WTC11 (cell line): ENCODE measurements at regions not wholly inside any gene's neighbourhood (a gene's known extent, or its start where the extent isn't known, plus 50 kb on each side); places are given as distances from the start of the nearest gene placed in this dataset.
A peak's percentile ranks its signal among the peaks of the same experiment; 100 is the strongest.

ENCODE experiments used
- ATAC-seq: fragments of 200-7000 bp; cut with Tn5 transposase; 2 replicates; pipeline ENCODE4 v1.10.0; 2021; ENCODE audit warnings: mild to moderate bottlenecking, moderate library complexity
- CTCF ChIA-PET: fragments of 300-600 bp; sonication (Branson Sonifier 250); formaldehyde crosslinking; loops from one replicate; lab custom pipeline; 2021; ENCODE audit warnings: antibody characterized with exemption; lab: Charles Lee
- POLR2A ChIA-PET: fragments of 350-600 bp; sonication (Branson Sonifier 250); formaldehyde crosslinking; loops from one replicate; lab custom pipeline; 2021; ENCODE audit warnings: antibody characterized with exemption; lab: Charles Lee
- DNase-seq: peaks from one replicate; pipeline ENCODE4 v3.0.0; 2021; ENCODE audit warnings: low spot score
- H3K27ac Mint-ChIP-seq: 2 replicates; pipeline ENCODE4 v1.8.0; 2021; ENCODE audit warnings: mixed read lengths
- H3K27me3 Mint-ChIP-seq: 2 replicates; pipeline ENCODE4 v1.8.0; 2021; ENCODE audit warnings: low read depth, mild to moderate bottlenecking, moderate library complexity, mixed read lengths
- H3K36me3 Mint-ChIP-seq: 2 replicates; pipeline ENCODE4 v1.8.0; 2021; ENCODE audit warnings: mixed read lengths
- H3K4me1 Mint-ChIP-seq: 2 replicates; pipeline ENCODE4 v1.8.0; 2022; ENCODE audit warnings: mixed read lengths
- H3K4me3 Mint-ChIP-seq: 2 replicates; pipeline ENCODE4 v1.8.0; 2021; ENCODE audit warnings: mild to moderate bottlenecking, moderate library complexity, mixed read lengths
- H3K9me3 Mint-ChIP-seq: 2 replicates; pipeline ENCODE4 v1.8.0; 2021; ENCODE audit warnings: mixed read lengths
- ETV6 ChIP-seq: sonication (generic); formaldehyde crosslinking; IDR thresholded peaks from 2 replicates; pipeline ENCODE4 v1.8.1; 2022; ENCODE audit warnings: mild to moderate bottlenecking, missing genetic modification reagents
- FOXP1 ChIP-seq: sonication (generic); formaldehyde crosslinking; IDR thresholded peaks from 2 replicates; pipeline ENCODE4 v1.8.0; 2022; ENCODE audit warnings: missing genetic modification reagents, mild to moderate bottlenecking, moderate library complexity, borderline replicate concordance
- NFE2L1 ChIP-seq: sonication (generic); formaldehyde crosslinking; IDR thresholded peaks from 2 replicates; pipeline ENCODE4 v1.8.1; 2023; ENCODE audit warnings: missing genetic modification reagents
- NR1H2 ChIP-seq: sonication (generic); formaldehyde crosslinking; IDR thresholded peaks from 2 replicates; pipeline ENCODE4 v1.9.0; 2021; ENCODE audit warnings: mild to moderate bottlenecking, moderate library complexity, missing genetic modification reagents
- NR2C2 ChIP-seq: sonication (generic); formaldehyde crosslinking; IDR thresholded peaks from 2 replicates; pipeline ENCODE4 v1.8.0; 2022; ENCODE audit warnings: mild to moderate bottlenecking, missing genetic modification reagents
- RELA ChIP-seq: sonication (generic); formaldehyde crosslinking; IDR thresholded peaks from 2 replicates; pipeline ENCODE4 v1.8.1; 2022; ENCODE audit warnings: missing genetic modification reagents, mild to moderate bottlenecking, borderline replicate concordance
- SMAD3 ChIP-seq: sonication (generic); formaldehyde crosslinking; IDR thresholded peaks from 2 replicates; pipeline ENCODE4 v1.8.0; 2022; ENCODE audit warnings: missing genetic modification reagents, mild to moderate bottlenecking, borderline replicate concordance
- TCF7 ChIP-seq: sonication (generic); formaldehyde crosslinking; IDR thresholded peaks from 2 replicates; pipeline ENCODE4 v1.8.0; 2022; ENCODE audit warnings: mild to moderate bottlenecking, low read depth, missing genetic modification reagents, moderate library complexity
- ZNF121 ChIP-seq: sonication (generic); formaldehyde crosslinking; IDR thresholded peaks from 2 replicates; pipeline ENCODE4 v1.8.0; 2023; ENCODE audit warnings: missing genetic modification reagents
- ZNF232 ChIP-seq: sonication (generic); formaldehyde crosslinking; IDR thresholded peaks from 2 replicates; pipeline ENCODE4 v1.8.0; 2022; ENCODE audit warnings: mild to moderate bottlenecking, missing genetic modification reagents
- ZNF317 ChIP-seq: sonication (generic); formaldehyde crosslinking; IDR thresholded peaks from 2 replicates; pipeline ENCODE4 v1.8.1; 2023; ENCODE audit warnings: low read depth, mild to moderate bottlenecking, moderate library complexity, missing genetic modification reagents, borderline replicate concordance
- ZNF423 ChIP-seq: fragments of 250-450 bp; sonication (Bioruptor Pico); IDR thresholded peaks from 2 replicates; pipeline ENCODE4 v2.1.2; 2022; ENCODE audit warnings: mild to moderate bottlenecking, moderate library complexity
- TF ChIP-seq, protein P1 (sequence below): sonication (generic); formaldehyde crosslinking; IDR thresholded peaks from 2 replicates; pipeline ENCODE4 v1.8.1; 2022; ENCODE audit warnings: low read depth, missing genetic modification reagents, borderline replicate concordance
- TF ChIP-seq, protein P2 (sequence below): sonication (generic); formaldehyde crosslinking; IDR thresholded peaks from 2 replicates; pipeline ENCODE4 v1.8.1; 2022; ENCODE audit warnings: missing genetic modification reagents, borderline replicate concordance
- TF ChIP-seq, protein P3 (sequence below): sonication (generic); formaldehyde crosslinking; IDR thresholded peaks from 2 replicates; pipeline ENCODE4 v1.8.0; 2022; ENCODE audit warnings: mild to moderate bottlenecking, missing genetic modification reagents
- TF ChIP-seq, protein P4 (sequence below): fragments of 250-450 bp; sonication (Bioruptor Pico); IDR thresholded peaks from 2 replicates; pipeline ENCODE4 v1.8.0; 2021; ENCODE audit warnings: mild to moderate bottlenecking
- TF ChIP-seq, protein P5 (sequence below): sonication (generic); formaldehyde crosslinking; IDR thresholded peaks from 2 replicates; pipeline ENCODE4 v1.8.1; 2023; ENCODE audit warnings: mild to moderate bottlenecking, missing genetic modification reagents
- TF ChIP-seq, protein P6 (sequence below): sonication (generic); formaldehyde crosslinking; IDR thresholded peaks from 2 replicates; pipeline ENCODE4 v1.8.1; 2023; ENCODE audit warnings: mild to moderate bottlenecking, missing genetic modification reagents
- TF ChIP-seq, protein P7 (sequence below): fragments of 250-450 bp; sonication (Bioruptor Pico); IDR thresholded peaks from 2 replicates; pipeline ENCODE4 v2.1.2; 2022; ENCODE audit warnings: mild to moderate bottlenecking, moderate library complexity

DNA sequence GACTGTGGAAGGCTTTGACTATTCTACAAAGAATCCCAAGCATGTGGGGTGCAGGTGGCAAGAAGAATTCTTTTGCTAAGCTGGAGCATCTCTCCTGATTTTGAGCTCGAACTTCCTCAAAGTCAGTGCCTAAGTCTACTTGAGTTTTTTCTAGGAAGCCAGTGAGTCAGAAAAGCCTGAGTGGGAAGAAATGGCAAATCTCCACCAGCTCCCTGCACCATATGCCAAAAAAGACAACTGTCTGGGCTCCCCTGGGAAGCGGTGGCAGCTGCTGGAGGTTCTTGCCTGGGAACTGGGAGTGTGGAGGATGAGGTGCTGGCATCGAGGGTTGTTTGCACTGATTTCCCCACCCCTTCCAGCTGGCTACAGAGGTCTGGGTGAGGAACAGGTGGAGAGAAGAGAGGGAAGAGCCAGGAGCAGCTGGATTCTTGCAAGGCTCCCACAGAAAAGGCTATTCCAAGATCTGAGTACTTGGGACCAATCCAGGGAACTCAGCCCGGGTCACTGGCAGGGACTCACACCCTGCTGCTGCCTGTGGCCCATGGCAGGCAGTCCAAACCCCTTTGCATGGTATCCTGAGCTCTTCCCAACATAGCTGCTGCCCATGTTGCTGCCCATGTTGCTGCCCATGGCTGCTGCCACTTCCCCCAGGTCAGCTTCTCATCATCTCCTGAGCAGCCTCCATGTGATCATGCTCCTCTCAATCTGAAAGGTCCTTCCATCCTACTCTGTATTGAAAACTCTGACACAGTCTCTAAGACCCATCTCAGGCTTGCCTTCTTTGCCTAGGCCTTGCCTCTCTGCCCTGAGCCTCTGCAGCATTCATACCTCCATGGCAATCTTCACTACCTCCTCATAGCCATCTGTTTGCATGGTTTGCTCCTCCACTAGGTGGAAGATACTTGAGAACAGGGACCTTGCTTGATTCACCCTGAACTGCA, 128.3 kb upstream of the SPATS2L start:
- peaks cover 29% of the 10 kb centered on the region for H3K9me3 Mint-ChIP-seq

More for the DNA sequence above, 128.3 kb upstream of the SPATS2L start:
- CTCF ChIA-PET: no interaction called here
- peaks cover 5% of the 10 kb centered on the region for H3K36me3 Mint-ChIP-seq
- TF ChIP-seq, protein P1, sequence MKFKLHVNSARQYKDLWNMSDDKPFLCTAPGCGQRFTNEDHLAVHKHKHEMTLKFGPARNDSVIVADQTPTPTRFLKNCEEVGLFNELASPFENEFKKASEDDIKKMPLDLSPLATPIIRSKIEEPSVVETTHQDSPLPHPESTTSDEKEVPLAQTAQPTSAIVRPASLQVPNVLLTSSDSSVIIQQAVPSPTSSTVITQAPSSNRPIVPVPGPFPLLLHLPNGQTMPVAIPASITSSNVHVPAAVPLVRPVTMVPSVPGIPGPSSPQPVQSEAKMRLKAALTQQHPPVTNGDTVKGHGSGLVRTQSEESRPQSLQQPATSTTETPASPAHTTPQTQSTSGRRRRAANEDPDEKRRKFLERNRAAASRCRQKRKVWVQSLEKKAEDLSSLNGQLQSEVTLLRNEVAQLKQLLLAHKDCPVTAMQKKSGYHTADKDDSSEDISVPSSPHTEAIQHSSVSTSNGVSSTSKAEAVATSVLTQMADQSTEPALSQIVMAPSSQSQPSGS (CRISPR knock-in tag): no peak
- TF ChIP-seq, protein P2, sequence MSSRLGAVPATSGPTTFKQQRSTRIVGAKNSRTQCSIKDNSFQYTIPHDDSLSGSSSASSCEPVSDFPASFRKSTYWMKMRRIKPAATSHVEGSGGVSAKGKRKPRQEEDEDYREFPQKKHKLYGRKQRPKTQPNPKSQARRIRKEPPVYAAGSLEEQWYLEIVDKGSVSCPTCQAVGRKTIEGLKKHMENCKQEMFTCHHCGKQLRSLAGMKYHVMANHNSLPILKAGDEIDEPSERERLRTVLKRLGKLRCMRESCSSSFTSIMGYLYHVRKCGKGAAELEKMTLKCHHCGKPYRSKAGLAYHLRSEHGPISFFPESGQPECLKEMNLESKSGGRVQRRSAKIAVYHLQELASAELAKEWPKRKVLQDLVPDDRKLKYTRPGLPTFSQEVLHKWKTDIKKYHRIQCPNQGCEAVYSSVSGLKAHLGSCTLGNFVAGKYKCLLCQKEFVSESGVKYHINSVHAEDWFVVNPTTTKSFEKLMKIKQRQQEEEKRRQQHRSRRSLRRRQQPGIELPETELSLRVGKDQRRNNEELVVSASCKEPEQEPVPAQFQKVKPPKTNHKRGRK (CRISPR knock-in tag): no peak
- TF ChIP-seq, protein P3, sequence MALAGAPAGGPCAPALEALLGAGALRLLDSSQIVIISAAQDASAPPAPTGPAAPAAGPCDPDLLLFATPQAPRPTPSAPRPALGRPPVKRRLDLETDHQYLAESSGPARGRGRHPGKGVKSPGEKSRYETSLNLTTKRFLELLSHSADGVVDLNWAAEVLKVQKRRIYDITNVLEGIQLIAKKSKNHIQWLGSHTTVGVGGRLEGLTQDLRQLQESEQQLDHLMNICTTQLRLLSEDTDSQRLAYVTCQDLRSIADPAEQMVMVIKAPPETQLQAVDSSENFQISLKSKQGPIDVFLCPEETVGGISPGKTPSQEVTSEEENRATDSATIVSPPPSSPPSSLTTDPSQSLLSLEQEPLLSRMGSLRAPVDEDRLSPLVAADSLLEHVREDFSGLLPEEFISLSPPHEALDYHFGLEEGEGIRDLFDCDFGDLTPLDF (CRISPR knock-in tag): no peak
- TF ChIP-seq, protein P4, sequence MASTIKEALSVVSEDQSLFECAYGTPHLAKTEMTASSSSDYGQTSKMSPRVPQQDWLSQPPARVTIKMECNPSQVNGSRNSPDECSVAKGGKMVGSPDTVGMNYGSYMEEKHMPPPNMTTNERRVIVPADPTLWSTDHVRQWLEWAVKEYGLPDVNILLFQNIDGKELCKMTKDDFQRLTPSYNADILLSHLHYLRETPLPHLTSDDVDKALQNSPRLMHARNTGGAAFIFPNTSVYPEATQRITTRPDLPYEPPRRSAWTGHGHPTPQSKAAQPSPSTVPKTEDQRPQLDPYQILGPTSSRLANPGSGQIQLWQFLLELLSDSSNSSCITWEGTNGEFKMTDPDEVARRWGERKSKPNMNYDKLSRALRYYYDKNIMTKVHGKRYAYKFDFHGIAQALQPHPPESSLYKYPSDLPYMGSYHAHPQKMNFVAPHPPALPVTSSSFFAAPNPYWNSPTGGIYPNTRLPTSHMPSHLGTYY (CRISPR knock-in tag): no peak
- TF ChIP-seq, protein P5, sequence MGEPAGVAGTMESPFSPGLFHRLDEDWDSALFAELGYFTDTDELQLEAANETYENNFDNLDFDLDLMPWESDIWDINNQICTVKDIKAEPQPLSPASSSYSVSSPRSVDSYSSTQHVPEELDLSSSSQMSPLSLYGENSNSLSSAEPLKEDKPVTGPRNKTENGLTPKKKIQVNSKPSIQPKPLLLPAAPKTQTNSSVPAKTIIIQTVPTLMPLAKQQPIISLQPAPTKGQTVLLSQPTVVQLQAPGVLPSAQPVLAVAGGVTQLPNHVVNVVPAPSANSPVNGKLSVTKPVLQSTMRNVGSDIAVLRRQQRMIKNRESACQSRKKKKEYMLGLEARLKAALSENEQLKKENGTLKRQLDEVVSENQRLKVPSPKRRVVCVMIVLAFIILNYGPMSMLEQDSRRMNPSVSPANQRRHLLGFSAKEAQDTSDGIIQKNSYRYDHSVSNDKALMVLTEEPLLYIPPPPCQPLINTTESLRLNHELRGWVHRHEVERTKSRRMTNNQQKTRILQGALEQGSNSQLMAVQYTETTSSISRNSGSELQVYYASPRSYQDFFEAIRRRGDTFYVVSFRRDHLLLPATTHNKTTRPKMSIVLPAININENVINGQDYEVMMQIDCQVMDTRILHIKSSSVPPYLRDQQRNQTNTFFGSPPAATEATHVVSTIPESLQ (CRISPR knock-in tag): no peak
- TF ChIP-seq ETV6 (CRISPR knock-in tag) (no peak), NR2C2 (CRISPR knock-in tag) (no peak), NR1H2 (CRISPR knock-in tag) (no peak), SMAD3 (CRISPR knock-in tag) (no peak), ZNF317 (CRISPR knock-in tag) (no peak), NFE2L1 (CRISPR knock-in tag) (no peak), ZNF121 (no peak), ZNF232 (CRISPR knock-in tag) (no peak), ZNF423 (CRISPR knock-in tag) (no peak), TCF7 (CRISPR knock-in tag) (no peak), FOXP1 (CRISPR knock-in tag) (no peak), RELA (CRISPR knock-in tag) (no peak)
- TF ChIP-seq, protein P6, sequence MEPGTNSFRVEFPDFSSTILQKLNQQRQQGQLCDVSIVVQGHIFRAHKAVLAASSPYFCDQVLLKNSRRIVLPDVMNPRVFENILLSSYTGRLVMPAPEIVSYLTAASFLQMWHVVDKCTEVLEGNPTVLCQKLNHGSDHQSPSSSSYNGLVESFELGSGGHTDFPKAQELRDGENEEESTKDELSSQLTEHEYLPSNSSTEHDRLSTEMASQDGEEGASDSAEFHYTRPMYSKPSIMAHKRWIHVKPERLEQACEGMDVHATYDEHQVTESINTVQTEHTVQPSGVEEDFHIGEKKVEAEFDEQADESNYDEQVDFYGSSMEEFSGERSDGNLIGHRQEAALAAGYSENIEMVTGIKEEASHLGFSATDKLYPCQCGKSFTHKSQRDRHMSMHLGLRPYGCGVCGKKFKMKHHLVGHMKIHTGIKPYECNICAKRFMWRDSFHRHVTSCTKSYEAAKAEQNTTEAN (CRISPR knock-in tag): no peak
- TF ChIP-seq, protein P7, sequence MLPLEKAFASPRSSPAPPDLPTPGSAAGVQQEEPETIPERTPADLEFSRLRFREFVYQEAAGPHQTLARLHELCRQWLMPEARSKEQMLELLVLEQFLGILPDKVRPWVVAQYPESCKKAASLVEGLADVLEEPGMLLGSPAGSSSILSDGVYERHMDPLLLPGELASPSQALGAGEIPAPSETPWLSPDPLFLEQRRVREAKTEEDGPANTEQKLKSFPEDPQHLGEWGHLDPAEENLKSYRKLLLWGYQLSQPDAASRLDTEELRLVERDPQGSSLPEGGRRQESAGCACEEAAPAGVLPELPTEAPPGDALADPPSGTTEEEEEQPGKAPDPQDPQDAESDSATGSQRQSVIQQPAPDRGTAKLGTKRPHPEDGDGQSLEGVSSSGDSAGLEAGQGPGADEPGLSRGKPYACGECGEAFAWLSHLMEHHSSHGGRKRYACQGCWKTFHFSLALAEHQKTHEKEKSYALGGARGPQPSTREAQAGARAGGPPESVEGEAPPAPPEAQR: no peak
- TF ChIP-seq, all 79 proteins: peak for 0
- Mint-ChIP-seq H3K27me3 (no peaks in the 10 kb centered on the region), H3K4me1 (peaks cover 11% of the 10 kb centered on the region), H3K4me3 (no peak overlapping the region), H3K27ac (no peak overlapping the region)
- ATAC-seq (peak; percentile 20), DNase-seq (no peak)
- POLR2A ChIA-PET: interaction anchor here (0.6 kb wide), 1 partner anchor 128 kb away, joined by 4 read pairs; no protein-coding TSS in a partner anchor
